Endothelial cell of hepatic sinusoid (primary cell): ENCODE measurements at regions not wholly inside any gene's neighbourhood (a gene's known extent, or its start where the extent isn't known, plus 50 kb on each side); places are given as distances from the start of the nearest gene placed in this dataset.

ENCODE experiments used
- in situ Hi-C: cut with HindIII; loops from 2 replicates; pipeline ENCODE4 v1.10.0; 2017; ENCODE audit warnings: low sequenced_read_pairs

GRCh38 chr2:118171546-118171945 is 83.3 kb downstream of the INSIG2 start:
- in situ Hi-C loops, result no loop called here

- in situ Hi-C loops, result no loop called here
Observed at GRCh38 chr2:118169359-118170005, 81.2 kb downstream of the INSIG2 start.

- in situ Hi-C loops, result no loop called here
Observed at GRCh38 chr2:118168615-118169014, 80.3 kb downstream of the INSIG2 start.

- in situ Hi-C loops, result no loop called here
Observed at GRCh38 chr2:118167026-118167425, 78.8 kb downstream of the INSIG2 start.

- in situ Hi-C loops, result no loop called here
Observed at GRCh38 chr2:118166242-118166641, 78.0 kb downstream of the INSIG2 start.

DNA sequence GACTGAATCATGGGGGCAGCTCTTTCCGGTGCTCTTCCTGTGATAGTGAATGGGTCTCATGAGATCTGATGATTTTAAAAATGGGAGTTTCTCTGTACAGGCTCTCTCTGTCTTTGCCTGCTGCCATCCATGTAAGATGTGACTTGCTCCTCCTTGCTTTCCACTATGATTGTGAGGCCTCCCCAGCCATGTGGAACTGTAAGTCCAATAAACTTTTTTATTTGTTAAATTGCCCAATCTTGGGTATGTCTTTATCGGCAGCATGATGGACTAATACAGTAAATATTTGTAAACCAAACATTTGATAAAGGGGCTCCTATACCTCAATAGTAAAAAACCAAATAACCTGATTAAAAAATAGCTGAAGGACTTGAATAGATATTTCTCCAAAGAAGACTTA is 77.3 kb downstream of the INSIG2 start:
- in situ Hi-C loops, result no loop called here
